ENCODE measurements at regions not wholly inside any gene's neighbourhood (a gene's known extent, or its start where the extent isn't known, plus 50 kb on each side); places are given as distances from the start of the nearest gene placed in this dataset.

DNA sequence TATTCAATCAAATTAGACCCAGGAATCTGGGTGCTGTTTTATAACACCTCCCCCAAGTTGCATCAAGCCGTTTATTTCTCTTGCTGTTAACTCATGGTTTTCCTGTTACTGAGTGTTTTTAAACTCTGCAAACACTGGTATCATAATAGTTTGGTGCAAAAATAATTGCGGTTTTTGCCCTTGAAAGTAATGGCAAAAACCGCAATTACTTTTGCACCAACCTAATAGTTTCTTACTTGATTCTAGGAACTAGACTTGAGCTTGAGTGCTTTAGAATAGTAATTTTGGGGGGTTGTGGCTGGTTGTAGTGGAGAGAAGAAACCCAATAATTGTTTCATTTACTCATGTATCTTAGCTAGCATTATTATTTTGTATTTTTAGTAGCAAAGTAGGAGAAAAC is 156.6 kb downstream of the FHIP1A start (continued):
- TF ChIP-seq, protein P1, sequence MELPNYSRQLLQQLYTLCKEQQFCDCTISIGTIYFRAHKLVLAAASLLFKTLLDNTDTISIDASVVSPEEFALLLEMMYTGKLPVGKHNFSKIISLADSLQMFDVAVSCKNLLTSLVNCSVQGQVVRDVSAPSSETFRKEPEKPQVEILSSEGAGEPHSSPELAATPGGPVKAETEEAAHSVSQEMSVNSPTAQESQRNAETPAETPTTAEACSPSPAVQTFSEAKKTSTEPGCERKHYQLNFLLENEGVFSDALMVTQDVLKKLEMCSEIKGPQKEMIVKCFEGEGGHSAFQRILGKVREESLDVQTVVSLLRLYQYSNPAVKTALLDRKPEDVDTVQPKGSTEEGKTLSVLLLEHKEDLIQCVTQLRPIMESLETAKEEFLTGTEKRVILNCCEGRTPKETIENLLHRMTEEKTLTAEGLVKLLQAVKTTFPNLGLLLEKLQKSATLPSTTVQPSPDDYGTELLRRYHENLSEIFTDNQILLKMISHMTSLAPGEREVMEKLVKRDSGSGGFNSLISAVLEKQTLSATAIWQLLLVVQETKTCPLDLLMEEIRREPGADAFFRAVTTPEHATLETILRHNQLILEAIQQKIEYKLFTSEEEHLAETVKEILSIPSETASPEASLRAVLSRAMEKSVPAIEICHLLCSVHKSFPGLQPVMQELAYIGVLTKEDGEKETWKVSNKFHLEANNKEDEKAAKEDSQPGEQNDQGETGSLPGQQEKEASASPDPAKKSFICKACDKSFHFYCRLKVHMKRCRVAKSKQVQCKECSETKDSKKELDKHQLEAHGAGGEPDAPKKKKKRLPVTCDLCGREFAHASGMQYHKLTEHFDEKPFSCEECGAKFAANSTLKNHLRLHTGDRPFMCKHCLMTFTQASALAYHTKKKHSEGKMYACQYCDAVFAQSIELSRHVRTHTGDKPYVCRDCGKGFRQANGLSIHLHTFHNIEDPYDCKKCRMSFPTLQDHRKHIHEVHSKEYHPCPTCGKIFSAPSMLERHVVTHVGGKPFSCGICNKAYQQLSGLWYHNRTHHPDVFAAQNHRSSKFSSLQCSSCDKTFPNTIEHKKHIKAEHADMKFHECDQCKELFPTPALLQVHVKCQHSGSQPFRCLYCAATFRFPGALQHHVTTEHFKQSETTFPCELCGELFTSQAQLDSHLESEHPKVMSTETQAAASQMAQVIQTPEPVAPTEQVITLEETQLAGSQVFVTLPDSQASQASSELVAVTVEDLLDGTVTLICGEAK (IDR thresholded peaks at IDR 0.05) = peak; percentile 23; the same call in 1 of the 2 replicates
- TF ChIP-seq, protein P1 (CRISPR knock-in tag; IDR thresholded peaks at IDR 0.05) = no peak

DNA sequence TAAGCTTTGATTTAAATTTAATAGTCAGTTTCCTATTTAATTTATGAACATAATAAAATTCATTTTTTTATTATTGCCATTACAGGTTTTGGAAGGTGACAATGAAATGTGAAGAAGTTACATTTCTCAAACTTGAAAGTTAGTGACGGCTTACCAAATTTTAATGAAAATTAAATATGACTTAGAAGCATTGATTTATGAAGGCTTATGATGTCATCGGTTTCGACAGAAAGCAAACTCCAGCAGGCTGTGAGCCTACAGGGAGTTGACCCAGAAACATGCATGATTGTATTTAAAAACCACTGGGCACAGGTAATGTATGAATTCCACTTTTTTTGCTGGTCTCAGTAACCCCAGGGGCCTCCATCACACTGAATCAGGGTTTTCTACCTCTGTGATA is 157.1 kb downstream of the FHIP1A start:
- H3K9ac ChIP-seq (ENCODE audit: insufficient read depth, low read depth, low read length) = no peak overlapping the region
- H3K36me3 ChIP-seq (replicated peaks in 1 of 2; ENCODE audit: control insufficient read depth in 1 of 2, insufficient read depth in 2 of 2, low read length in 2 of 2) = no peaks in the 10 kb centered on the region; a peak in 1 of 5 replicates
- no peaks in the 10 kb centered on the region for H3K4me1 ChIP-seq (ENCODE audit: insufficient read depth, low read length)
- H2AFZ ChIP-seq (ENCODE audit: low read length) = no peak overlapping the region
- 94% methylated on average over 3 of the region's 3 CpGs for WGBS (ENCODE audit: low lambda C conversion rate)
- CTCF ChIA-PET (ENCODE audit: low intra/inter-chr PET ratio, low total read pairs) = no interaction called here
- no peaks in the 10 kb centered on the region for H3K9me3 ChIP-seq (ENCODE audit: low read length)
- no peak for FAIRE-seq
- no peak overlapping the region for H3K27ac ChIP-seq (ENCODE audit: extremely low read length, insufficient read depth, low read length)
- no peak for DNase-seq (ENCODE audit: low spot score)
- intact Hi-C loops (cut with micrococcal nuclease; ENCODE audit: unreplicated experiment) = no loop called here
- ATAC-seq = no peak
- no peaks in the 10 kb centered on the region for H3K79me2 ChIP-seq (ENCODE audit: insufficient read depth, low read length)
- in situ Hi-C loops (cut with HindIII; ENCODE audit: extremely low pct_ligation_motif_present, low pct_unique_long_range_greater_than_20kb) = no loop called here
- no peaks in the 10 kb centered on the region for H3K27me3 ChIP-seq (ENCODE audit: control insufficient read depth in 1 of 2, insufficient read depth in 2 of 2, low read length in 2 of 2)
- TF ChIP-seq, protein P2, sequence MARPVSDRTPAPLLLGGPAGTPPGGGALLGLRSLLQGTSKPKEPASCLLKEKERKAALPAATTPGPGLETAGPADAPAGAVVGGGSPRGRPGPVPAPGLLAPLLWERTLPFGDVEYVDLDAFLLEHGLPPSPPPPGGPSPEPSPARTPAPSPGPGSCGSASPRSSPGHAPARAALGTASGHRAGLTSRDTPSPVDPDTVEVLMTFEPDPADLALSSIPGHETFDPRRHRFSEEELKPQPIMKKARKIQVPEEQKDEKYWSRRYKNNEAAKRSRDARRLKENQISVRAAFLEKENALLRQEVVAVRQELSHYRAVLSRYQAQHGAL (CRISPR knock-in tag; IDR thresholded peaks at IDR 0.05; ENCODE audit: not compliant biosample characterization) = no peak
- TF ChIP-seq ATF7 (IDR thresholded peaks at IDR 0.05) (peak; percentile 72), ATF7 (CRISPR knock-in tag; IDR thresholded peaks at IDR 0.05) (no peak), CREB1 (IDR thresholded peaks at IDR 0.05) (peak; percentile 2; the same call in 1 of the 2 replicates), CREB1 (CRISPR knock-in tag; IDR thresholded peaks at IDR 0.05) (no peak)
- no peaks in the 10 kb centered on the region for H4K20me1 ChIP-seq (ENCODE audit: insufficient read depth, low read length)
- no peak overlapping the region for H3K4me3 ChIP-seq (replicated peaks in 1 of 3; ENCODE audit: insufficient read depth in 1 of 3, low read depth in 2 of 3, low read length in 3 of 3)
- no TSS peak for BruUV-seq (replicated peaks)
- POLR2A ChIA-PET = no interaction called here
- H3K4me2 ChIP-seq (ENCODE audit: low read depth, low read length) = no peak overlapping the region
